HFF-Myc (cell line): ENCODE measurements at regions not wholly inside any gene's neighbourhood (a gene's known extent, or its start where the extent isn't known, plus 50 kb on each side); places are given as distances from the start of the nearest gene placed in this dataset.

ENCODE experiments used
- DNase-seq: peaks from one replicate; pipeline ENCODE4 v3.0.0-alpha.2; 2011; ENCODE audit warnings: low read depth; ENCODE audit errors: extremely low read depth
- H3K4me3 ChIP-seq: replicated peaks from 2 replicates; pipeline ENCODE4 v1.5.1; 2011; ENCODE audit warnings: low read depth, mild to moderate bottlenecking, control low read depth, low read length
- CTCF ChIP-seq: IDR thresholded peaks from 2 replicates; pipeline ENCODE4 v1.5.1; 2012; ENCODE audit warnings: mild to moderate bottlenecking, low read depth, low read length, control low read depth; ENCODE audit errors: missing control alignments

DNA sequence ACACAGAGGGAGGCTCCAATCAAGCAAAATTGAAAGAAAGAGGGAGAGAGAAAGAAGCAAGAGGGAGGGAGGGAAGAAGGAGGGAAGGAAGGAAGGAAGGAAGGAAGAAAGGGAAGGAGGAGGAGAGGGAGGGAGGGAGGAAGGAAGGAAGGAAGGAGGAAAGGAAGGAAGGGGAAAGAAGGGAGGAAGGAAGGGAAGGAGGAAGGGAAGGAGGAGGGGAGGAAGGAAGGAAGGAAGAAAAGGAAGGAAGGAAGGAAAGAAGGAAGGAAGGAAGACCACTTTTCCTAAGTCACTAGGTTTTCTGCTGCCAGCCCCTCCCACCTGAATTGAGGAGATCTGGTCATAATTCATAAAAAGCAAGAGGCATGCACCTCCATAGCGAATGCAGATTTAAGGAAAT is 287.0 kb downstream of the SP3 start:
- no peak for TF ChIP-seq CTCF
- DNase-seq, result no peak
- H3K4me3 ChIP-seq, result no peak overlapping the region

GRCh38 chr2:173680574-173680973 is 284.6 kb downstream of the SP3 start:
- DNase-seq, result no peak

GRCh38 chr2:173681881-173682650 is 283.1 kb downstream of the SP3 start:
- DNase-seq, result no peak
- TF ChIP-seq CTCF, result no peak
- no peak overlapping the region for H3K4me3 ChIP-seq

More at GRCh38 chr2:173680574-173680973, 284.6 kb downstream of the SP3 start:
- H3K4me3 ChIP-seq, result no peak overlapping the region
- no peak for TF ChIP-seq CTCF

- DNase-seq, result no peak
- TF ChIP-seq CTCF, result no peak
- H3K4me3 ChIP-seq, result no peak overlapping the region
These were observed 280.2 kb downstream of the SP3 start for GRCh38 chr2:173684896-173685459.

DNA sequence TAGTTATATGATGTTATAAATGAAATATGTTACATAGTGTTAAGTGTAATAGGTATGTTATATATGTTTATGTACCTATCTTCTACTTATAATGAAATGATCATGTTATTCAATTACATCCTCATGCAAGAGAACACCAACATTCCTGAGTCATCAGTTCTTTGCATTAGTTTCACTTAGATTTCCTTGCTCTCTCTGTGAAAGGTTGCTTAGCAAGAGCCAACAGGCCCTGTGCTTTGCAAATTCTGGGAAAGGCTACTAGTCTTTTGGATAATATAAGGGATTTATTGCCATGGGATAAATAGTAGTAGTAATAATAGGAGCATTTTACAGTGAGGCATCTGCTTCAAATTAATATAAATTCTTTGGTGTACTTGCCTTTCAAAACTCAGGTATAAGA is 274.8 kb downstream of the SP3 start:
- DNase-seq, result no peak
- TF ChIP-seq CTCF, result no peak
- H3K4me3 ChIP-seq, result no peak overlapping the region

DNA sequence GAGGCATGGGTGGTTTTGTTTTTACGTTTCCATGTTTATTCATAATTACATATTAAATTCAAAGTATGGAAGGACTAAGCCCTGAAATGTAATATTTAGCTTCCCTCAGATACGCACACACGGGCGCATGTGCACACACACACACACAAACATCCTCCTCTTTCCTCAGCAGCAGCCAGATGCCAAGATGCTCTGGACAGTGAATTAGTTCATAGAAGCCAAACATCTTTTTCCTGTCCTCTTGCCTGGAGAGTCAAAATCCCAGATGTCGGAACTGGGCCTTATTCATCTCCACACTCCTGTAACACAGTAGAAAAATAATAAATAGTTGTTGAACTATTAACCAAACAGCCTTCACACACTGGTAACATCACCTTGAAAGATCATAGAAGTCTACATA is 273.1 kb downstream of the SP3 start:
- H3K4me3 ChIP-seq, result no peak overlapping the region
- no peak for DNase-seq
- no peak for TF ChIP-seq CTCF

DNA sequence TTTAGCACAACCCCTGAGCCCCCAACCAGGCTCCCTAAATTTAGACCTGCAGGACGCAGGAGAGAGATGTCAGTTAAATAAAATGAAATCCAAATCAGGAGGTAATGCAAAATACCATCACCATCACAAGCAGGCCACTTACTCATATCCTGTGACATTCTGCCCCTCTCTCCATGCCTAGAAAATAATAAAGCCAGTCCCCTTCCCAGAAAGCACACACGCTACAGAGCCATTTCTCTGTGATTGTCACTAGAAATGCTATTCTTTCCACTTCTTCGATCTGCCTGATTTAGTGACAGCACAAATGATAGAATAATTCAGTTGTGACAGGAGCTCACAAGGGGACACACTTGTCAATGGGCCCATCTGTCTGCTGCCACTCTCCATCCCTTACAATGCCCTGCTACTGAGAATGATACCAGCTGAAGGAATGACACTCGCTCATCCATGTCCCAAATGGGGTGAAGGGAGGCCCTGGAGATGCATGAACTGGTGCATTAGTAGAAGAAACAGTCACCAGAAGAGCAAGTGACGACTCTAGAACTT is 272.1 kb downstream of the SP3 start:
- no peak overlapping the region for H3K4me3 ChIP-seq
- TF ChIP-seq CTCF, result no peak
- DNase-seq, result no peak
